WERI-Rb-1 (cell line): ENCODE measurements at regions not wholly inside any gene's neighbourhood (a gene's known extent, or its start where the extent isn't known, plus 50 kb on each side); places are given as distances from the start of the nearest gene placed in this dataset.

ENCODE experiments used
- DNase-seq: peaks from one replicate; pipeline ENCODE4 v3.0.0-alpha.2; 2020
- H3K27ac ChIP-seq: fragments of 250-450 bp; sonication (Bioruptor Pico); 2 replicates; pipeline ENCODE4 v1.5.1; 2020; ENCODE audit warnings: mild to moderate bottlenecking, moderate library complexity
- H3K27me3 ChIP-seq: fragments of 250-450 bp; sonication (Bioruptor Pico); 2 replicates; pipeline ENCODE4 v1.5.1; 2021; ENCODE audit warnings: mild to moderate bottlenecking, low read depth, moderate library complexity; ENCODE audit not compliant: insufficient read depth, severe bottlenecking
- H3K36me3 ChIP-seq: fragments of 250-450 bp; sonication (Bioruptor Pico); 2 replicates; pipeline ENCODE4 v1.5.1; 2020; ENCODE audit warnings: mild to moderate bottlenecking, moderate library complexity
- H3K4me3 ChIP-seq: 2 replicates; pipeline ENCODE4 v1.5.1; 2011; ENCODE audit warnings: low read depth, mild to moderate bottlenecking, control low read depth, low read length
- H3K9me3 ChIP-seq: fragments of 250-450 bp; sonication (Bioruptor Pico); 2 replicates; pipeline ENCODE4 v1.5.1; 2021; ENCODE audit warnings: mild to moderate bottlenecking, moderate library complexity; ENCODE audit not compliant: severe bottlenecking
- CTCF ChIP-seq: IDR thresholded peaks from 2 replicates; pipeline ENCODE4 v1.5.1; 2011; ENCODE audit warnings: low read depth, mild to moderate bottlenecking, control low read depth, inconsistent platforms, low read length

- Histone ChIP-seq H3K27ac (no peak overlapping the region), H3K9me3 (no peaks in the 10 kb centered on the region), H3K27me3 (no peaks in the 10 kb centered on the region), H3K4me3 (no peak overlapping the region), H3K36me3 (no peaks in the 10 kb centered on the region)
- no peak for TF ChIP-seq CTCF
- no peak for DNase-seq
Observed at GRCh38 chr2:54360055-54360792, 95.9 kb upstream of the SPTBN1 start.

- Histone ChIP-seq H3K4me3 (no peak overlapping the region), H3K36me3 (no peaks in the 10 kb centered on the region), H3K27me3 (no peaks in the 10 kb centered on the region), H3K27ac (no peak overlapping the region), H3K9me3 (peaks cover 18% of the 10 kb centered on the region)
- TF ChIP-seq CTCF, result no peak
- DNase-seq, result no peak
Observed at GRCh38 chr2:54364409-54364808, 91.7 kb upstream of the SPTBN1 start.

- no peak for DNase-seq
- H3K27ac ChIP-seq, result no peak overlapping the region
- H3K4me3 ChIP-seq, result no peak overlapping the region
- no peaks in the 10 kb centered on the region for H3K27me3 ChIP-seq
- H3K9me3 ChIP-seq, result peaks cover 18% of the 10 kb centered on the region
- H3K36me3 ChIP-seq, result no peaks in the 10 kb centered on the region
- TF ChIP-seq CTCF, result no peak
Observed at GRCh38 chr2:54365661-54366060, 90.5 kb upstream of the SPTBN1 start.

GRCh38 chr2:54366487-54367280 is 89.4 kb upstream of the SPTBN1 start:
- no peaks in the 10 kb centered on the region for H3K27me3 ChIP-seq
- H3K9me3 ChIP-seq, result peaks cover 20% of the 10 kb centered on the region
- DNase-seq, result no peak
- no peak overlapping the region for H3K4me3 ChIP-seq
- no peaks in the 10 kb centered on the region for H3K36me3 ChIP-seq
- no peak for TF ChIP-seq CTCF
- H3K27ac ChIP-seq, result no peak overlapping the region

- Histone ChIP-seq H3K27ac (no peak overlapping the region), H3K27me3 (no peaks in the 10 kb centered on the region), H3K4me3 (no peak overlapping the region), H3K36me3 (no peaks in the 10 kb centered on the region), H3K9me3 (peaks cover 20% of the 10 kb centered on the region)
- no peak for TF ChIP-seq CTCF
- no peak for DNase-seq
Observed at GRCh38 chr2:54370405-54371104, 85.6 kb upstream of the SPTBN1 start.
